ENCODE measurements at regions not wholly inside any gene's neighbourhood (a gene's known extent, or its start where the extent isn't known, plus 50 kb on each side); places are given as distances from the start of the nearest gene placed in this dataset.

- H3K9me3 Mint-ChIP-seq (ENCODE audit: low read depth), result peaks cover 15% of the 10 kb centered on the region
- peaks cover 27% of the 10 kb centered on the region for H3K4me1 Mint-ChIP-seq (ENCODE audit: low read depth)
- no peak for DNase-seq (ENCODE audit: low spot score)
- no peak for TF ChIP-seq CTCF (IDR thresholded peaks at IDR 0.05)
- no peak overlapping the region for H3K27ac Mint-ChIP-seq (ENCODE audit: unreplicated experiment)
- H3K36me3 Mint-ChIP-seq (ENCODE audit: low read depth), result peaks cover 2% of the 10 kb centered on the region
- no peak overlapping the region for H3K4me3 Mint-ChIP-seq (ENCODE audit: unreplicated experiment)
- H3K27me3 Mint-ChIP-seq (ENCODE audit: low read depth), result no peaks in the 10 kb centered on the region
Measured at GRCh38 chr6:56353860-56354259, 106.5 kb upstream of the COL21A1 start.

GRCh38 chr6:56350628-56351260 lies 103.4 kb upstream of the COL21A1 start:
- H3K4me1 Mint-ChIP-seq (ENCODE audit: low read depth), result peaks cover 21% of the 10 kb centered on the region
- peaks cover 15% of the 10 kb centered on the region for H3K9me3 Mint-ChIP-seq (ENCODE audit: low read depth)
- H3K36me3 Mint-ChIP-seq (ENCODE audit: low read depth), result peaks cover 2% of the 10 kb centered on the region
- H3K27me3 Mint-ChIP-seq (ENCODE audit: low read depth), result no peaks in the 10 kb centered on the region
- no peak for DNase-seq (ENCODE audit: low spot score)
- no peak for TF ChIP-seq CTCF (IDR thresholded peaks at IDR 0.05)
- no peak overlapping the region for H3K27ac Mint-ChIP-seq (ENCODE audit: unreplicated experiment)
- H3K4me3 Mint-ChIP-seq (ENCODE audit: unreplicated experiment), result no peak overlapping the region

- Mint-ChIP-seq H3K4me1 (ENCODE audit: low read depth) (peaks cover 20% of the 10 kb centered on the region), H3K9me3 (ENCODE audit: low read depth) (peaks cover 13% of the 10 kb centered on the region), H3K4me3 (ENCODE audit: unreplicated experiment) (no peak overlapping the region), H3K36me3 (ENCODE audit: low read depth) (peaks cover 2% of the 10 kb centered on the region), H3K27me3 (ENCODE audit: low read depth) (no peaks in the 10 kb centered on the region), H3K27ac (ENCODE audit: unreplicated experiment) (no peak overlapping the region)
- no peak for TF ChIP-seq CTCF (IDR thresholded peaks at IDR 0.05)
- DNase-seq (ENCODE audit: low spot score), result no peak
Measured at GRCh38 chr6:56349194-56349593, 101.8 kb upstream of the COL21A1 start.

GRCh38 chr6:56348578-56348977 lies 101.2 kb upstream of the COL21A1 start:
- Mint-ChIP-seq H3K36me3 (ENCODE audit: low read depth) (peaks cover 1% of the 10 kb centered on the region), H3K9me3 (ENCODE audit: low read depth) (peaks cover 7% of the 10 kb centered on the region), H3K4me1 (ENCODE audit: low read depth) (peaks cover 20% of the 10 kb centered on the region), H3K27me3 (ENCODE audit: low read depth) (no peaks in the 10 kb centered on the region), H3K4me3 (ENCODE audit: unreplicated experiment) (no peak overlapping the region), H3K27ac (ENCODE audit: unreplicated experiment) (no peak overlapping the region)
- DNase-seq (ENCODE audit: low spot score), result no peak
- TF ChIP-seq CTCF (IDR thresholded peaks at IDR 0.05), result no peak

- no peak overlapping the region for H3K4me3 Mint-ChIP-seq (ENCODE audit: unreplicated experiment)
- no peaks in the 10 kb centered on the region for H3K27me3 Mint-ChIP-seq (ENCODE audit: low read depth)
- no peak for TF ChIP-seq CTCF (IDR thresholded peaks at IDR 0.05)
- DNase-seq (ENCODE audit: low spot score), result no peak
- H3K9me3 Mint-ChIP-seq (ENCODE audit: low read depth), result no peaks in the 10 kb centered on the region
- peaks cover 20% of the 10 kb centered on the region for H3K4me1 Mint-ChIP-seq (ENCODE audit: low read depth)
- H3K36me3 Mint-ChIP-seq (ENCODE audit: low read depth), result no peaks in the 10 kb centered on the region
- H3K27ac Mint-ChIP-seq (ENCODE audit: unreplicated experiment), result no peak overlapping the region
Measured at GRCh38 chr6:56347526-56347925, 100.1 kb upstream of the COL21A1 start.

All from chondrocyte (in vitro differentiated cells).